Esophagus muscularis mucosa (tissue), 3 donors: ENCODE measurements at regions not wholly inside any gene's neighbourhood (a gene's known extent, or its start where the extent isn't known, plus 50 kb on each side); places are given as distances from the start of the nearest gene placed in this dataset.

Experiments used
- POLR2AphosphoS5 ChIP-seq, 2 donors: sonication (generic); formaldehyde crosslinking; IDR thresholded peaks; one replicate each; pipeline ENCODE4 v1.6.1; 2017; ENCODE audit warnings: antibody characterized with exemption in 2 of 2
- TF ChIP-seq, protein P1 (sequence below), 3 experiments: fragments of 200-600 bp in 2 of 3; fragments of 450-650 bp in 1 of 3; sonication (generic) in 2 of 3; IDR thresholded peaks; one replicate each; pipeline ENCODE4 v1.5.1; 2017 to 2019; ENCODE audit warnings: antibody characterized with exemption in 3 of 3, mild to moderate bottlenecking in 2 of 3, moderate library complexity in 1 of 3

DNA sequence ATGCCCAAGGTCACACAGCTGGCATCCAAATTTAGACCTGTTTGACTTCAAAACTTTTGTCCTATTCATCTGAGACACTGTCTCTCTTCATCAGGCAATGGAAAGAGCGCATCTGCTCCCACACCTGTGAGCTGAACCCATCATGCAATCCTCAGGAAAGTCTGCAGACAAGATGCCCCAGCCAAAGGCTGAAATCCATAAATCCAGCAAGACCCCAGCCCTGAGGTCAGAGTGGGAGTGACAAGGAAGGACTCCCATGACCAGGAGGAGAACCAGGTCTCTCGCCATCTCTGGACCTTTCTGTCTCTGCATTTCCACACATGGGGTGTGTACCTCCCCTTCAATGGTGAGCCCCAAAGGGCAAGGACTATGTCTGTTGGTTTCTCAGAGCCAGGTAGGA, 83.6 kb upstream of the HMGXB4 start:
- TF ChIP-seq, protein P1, sequence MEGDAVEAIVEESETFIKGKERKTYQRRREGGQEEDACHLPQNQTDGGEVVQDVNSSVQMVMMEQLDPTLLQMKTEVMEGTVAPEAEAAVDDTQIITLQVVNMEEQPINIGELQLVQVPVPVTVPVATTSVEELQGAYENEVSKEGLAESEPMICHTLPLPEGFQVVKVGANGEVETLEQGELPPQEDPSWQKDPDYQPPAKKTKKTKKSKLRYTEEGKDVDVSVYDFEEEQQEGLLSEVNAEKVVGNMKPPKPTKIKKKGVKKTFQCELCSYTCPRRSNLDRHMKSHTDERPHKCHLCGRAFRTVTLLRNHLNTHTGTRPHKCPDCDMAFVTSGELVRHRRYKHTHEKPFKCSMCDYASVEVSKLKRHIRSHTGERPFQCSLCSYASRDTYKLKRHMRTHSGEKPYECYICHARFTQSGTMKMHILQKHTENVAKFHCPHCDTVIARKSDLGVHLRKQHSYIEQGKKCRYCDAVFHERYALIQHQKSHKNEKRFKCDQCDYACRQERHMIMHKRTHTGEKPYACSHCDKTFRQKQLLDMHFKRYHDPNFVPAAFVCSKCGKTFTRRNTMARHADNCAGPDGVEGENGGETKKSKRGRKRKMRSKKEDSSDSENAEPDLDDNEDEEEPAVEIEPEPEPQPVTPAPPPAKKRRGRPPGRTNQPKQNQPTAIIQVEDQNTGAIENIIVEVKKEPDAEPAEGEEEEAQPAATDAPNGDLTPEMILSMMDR (IDR thresholded peaks at IDR 0.05) = no peak
- TF ChIP-seq POLR2AphosphoS5 (IDR thresholded peaks at IDR 0.05) = no peak
